ENCODE measurements at regions not wholly inside any gene's neighbourhood (a gene's known extent, or its start where the extent isn't known, plus 50 kb on each side); places are given as distances from the start of the nearest gene placed in this dataset.
A peak's percentile ranks its signal among the peaks of the same experiment; 100 is the strongest.

DNA sequence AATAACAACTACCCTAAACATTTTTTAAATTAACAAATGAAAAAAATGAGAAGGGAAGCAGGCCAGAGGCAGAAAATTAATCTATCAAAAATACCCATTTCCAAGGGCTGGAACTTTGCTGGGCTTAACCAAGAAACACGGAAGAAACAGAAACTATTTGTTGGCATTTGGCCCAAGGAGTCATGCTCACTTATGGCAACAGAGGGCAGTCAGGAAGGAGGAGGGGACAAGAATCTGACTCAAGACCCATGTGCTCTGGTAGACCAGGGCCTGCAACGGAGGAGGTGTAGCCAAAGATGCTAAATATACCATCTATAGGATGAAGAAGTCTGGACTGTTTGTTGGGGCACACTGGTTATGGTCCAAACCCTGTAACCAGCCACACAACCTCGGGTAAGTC is 496.7 kb downstream of the COG6 start:
- DNase-seq: no peak

GRCh38 chr13:40152922-40153321 is 497.5 kb downstream of the COG6 start:
- no peak for DNase-seq

- no peak for DNase-seq
These were observed 498.1 kb downstream of the COG6 start for GRCh38 chr13:40153516-40153915.

DNA sequence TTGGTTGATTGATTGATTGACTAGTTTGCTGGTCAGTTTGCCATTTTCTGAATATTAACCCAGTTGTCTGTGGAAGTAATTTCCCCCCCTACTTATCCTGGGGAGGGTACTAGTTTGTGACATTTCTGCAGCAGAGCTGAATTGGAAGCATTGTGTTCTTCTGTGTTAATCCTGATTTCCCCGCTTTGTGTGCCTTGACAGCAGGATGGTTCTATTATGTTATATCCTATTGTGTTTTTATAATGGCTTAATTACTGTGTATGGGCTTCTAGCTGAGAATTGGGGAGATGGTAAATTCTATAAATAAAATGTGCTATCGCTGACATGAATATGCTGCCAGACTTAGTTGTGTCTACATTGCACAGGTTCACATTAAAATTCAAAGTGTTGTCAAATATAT is 499.7 kb downstream of the COG6 start:
- no peak for DNase-seq

DNA sequence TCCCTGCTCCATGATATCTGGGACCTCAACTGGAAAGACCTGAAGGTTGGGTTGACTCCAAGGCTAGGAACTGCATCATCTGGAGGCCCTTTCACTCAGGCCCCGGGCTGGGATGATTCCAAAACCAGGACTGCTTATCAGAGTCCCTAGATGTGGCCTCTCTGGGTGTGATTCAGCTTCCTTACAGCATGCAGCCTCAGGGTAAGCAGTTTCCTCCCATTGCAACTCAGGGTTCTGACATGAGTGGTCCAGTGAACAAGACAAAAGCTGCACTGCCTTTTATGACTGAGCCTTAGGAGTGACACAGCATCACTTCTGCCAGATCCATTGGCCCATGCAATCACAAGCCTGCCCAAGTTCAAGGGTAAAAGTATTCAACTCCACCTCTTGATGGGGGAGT is 502.8 kb downstream of the COG6 start:
- no peak for DNase-seq

DNA sequence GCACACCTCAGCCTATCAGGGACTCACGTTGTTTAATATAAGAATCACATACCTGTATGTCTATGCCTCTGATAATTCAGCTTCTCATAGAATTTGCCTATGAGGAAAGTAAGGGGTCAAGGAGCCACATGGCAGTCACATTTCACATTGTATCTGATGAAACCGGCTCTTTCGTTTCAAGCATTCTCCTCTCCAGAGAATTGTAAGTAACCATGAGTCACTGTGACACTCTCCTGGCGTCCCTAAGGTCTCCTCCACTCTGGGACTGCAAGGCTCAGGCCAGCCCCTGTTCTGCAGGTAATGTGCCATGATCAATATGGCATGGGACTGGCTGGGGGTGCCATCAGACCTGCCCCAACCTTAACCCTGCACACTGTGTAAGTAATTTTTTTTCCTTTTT is 503.3 kb downstream of the COG6 start:
- DNase-seq: no peak

DNA sequence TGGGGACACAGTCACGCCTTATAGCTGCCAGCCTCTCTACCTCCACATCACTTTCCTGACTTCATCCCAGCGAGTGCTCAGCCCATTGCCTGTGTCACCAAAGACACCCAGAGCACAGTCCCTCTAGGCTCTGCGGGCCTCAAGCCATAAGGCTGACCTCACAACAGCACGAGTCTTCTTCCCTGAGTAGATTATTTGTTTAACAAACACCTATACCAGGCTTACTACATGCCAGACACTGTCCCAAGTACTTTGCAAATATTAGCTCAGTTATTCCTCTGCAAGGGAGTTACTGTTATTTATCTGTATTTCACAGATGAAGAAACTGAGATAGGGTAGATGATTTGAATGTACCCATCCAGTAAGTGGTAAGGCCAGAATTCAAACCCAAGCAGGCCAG is 504.3 kb downstream of the COG6 start:
- DNase-seq: no peak

DNA sequence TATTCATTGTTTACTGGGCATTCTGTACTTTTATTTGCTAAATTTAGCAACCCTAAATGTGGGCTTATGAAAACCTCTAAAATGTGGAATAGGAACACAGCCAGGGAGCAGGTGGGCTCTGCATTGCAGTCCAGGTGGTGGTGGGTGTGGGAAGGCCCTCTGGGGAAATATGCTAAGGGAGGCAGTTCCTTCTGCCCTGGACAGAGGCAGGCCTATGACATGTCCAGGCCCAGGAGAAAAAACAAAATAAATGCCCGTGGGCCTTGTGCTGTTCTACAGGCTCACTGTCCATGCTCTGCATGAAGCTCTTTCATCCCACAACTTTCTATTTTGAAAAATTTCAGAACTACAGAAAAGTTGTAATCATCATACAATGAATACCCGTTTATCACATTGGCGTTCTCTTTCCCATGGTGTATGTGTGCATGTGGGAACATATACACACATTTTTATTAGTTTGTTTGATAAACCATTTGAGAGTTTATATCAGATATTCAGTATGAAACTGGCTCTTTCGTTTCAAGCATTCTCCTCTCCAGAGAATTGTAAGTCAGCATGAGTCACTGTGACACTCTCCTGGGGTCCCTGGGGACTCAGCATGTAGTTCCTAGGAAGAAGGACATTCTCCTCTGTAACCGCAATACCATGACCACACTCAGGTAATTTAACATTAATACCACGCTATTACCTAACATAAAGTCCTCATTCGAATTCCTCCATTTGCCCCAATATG is 505.3 kb downstream of the COG6 start:
- DNase-seq: no peak

DNA sequence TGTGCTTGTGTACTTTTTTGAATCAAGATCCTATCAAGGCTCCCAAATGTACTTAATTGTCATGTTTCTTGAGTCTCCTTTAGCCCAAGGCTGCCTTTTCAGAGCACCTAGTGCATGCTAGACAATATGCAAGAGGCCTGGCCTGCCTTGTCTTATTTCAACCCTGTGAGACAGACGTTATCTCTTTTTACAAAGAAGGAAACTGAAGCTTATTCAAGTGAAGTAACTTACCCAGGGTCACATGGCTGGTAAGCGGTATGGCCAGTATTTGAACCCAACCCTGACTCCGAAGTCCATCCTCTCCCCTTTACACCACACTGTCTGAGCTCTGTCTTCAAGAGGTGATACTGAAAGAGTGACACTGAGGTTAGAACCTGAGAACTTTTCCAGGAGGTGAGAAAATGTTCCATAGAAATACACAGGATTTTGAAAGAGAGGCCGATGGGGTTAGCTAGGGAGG is 505.1 kb downstream of the FOXO1 start:
- no peak for DNase-seq

GRCh38 chr13:40161931-40162330 is 504.5 kb downstream of the FOXO1 start:
- DNase-seq: no peak

- no peak for DNase-seq
These were observed 503.1 kb downstream of the FOXO1 start for GRCh38 chr13:40163066-40164000.

DNA sequence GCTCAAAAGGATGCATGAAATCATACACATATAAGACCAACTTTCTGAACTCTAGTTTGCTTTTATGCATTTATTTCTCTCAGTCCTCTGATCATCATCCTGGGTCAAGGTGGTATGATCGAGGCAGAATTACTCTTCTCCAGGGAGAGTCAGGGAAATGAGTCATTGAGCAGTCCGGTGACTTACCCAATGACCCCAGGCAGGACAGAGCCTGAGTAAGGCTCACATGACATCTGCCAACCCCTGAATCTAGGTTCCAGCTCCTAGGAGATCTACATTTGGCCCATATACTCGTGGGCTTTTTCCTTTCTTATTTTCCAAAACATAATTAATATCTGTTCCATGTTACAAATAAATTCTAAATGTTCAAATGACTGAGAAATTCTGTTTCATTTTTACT is 502.3 kb downstream of the FOXO1 start:
- DNase-seq: no peak

DNA sequence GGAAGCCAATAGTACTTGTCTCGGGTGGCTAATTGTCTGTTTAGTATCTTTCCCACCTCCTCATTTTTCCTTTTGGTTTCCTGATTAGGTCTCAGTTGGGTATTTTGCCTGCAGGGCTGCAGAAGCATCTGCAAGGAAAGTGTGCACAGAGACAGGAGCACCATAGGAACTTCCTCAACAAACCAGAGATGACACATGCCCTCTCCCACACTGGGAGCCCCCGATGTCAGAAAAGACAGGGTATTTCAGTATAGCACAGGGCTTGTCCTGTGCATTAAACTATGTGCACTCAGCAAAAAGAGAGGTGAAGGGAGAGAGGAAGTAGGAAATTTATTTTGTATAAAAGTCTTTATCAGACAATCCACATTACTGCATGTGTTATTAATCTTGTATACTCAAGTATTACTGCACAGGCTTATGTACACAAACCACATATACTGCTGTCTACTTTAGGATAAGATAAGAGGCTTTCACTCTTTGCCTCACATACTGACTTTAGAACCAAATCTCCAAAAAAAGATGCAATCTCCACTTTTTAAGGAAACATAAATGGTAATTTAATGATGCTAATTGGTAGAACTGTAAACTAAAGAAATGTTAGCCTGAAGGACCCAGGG is 501.0 kb downstream of the FOXO1 start:
- DNase-seq: no peak

DNA sequence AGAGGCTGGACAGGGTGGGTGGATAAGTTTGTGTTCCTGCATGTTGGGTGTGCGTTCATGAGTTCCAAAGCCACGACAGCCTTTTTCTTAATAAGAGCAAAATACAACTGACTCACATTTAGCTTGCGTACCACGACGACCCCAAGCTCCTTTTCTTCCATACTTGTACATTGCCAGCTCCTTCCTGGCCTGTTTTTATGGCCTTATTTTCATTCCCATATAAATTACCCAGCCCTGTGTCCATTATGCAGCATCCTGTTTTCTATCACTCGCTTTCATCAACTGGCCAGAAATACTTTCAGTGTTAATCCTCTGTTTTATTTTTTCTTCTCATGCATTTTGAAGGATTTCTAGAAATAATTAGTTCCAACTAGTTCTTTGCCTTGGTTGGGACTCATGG is 499.1 kb downstream of the FOXO1 start:
- DNase-seq: no peak

- no peak for DNase-seq
These were observed 497.8 kb downstream of the FOXO1 start for GRCh38 chr13:40168425-40169166.

DNA sequence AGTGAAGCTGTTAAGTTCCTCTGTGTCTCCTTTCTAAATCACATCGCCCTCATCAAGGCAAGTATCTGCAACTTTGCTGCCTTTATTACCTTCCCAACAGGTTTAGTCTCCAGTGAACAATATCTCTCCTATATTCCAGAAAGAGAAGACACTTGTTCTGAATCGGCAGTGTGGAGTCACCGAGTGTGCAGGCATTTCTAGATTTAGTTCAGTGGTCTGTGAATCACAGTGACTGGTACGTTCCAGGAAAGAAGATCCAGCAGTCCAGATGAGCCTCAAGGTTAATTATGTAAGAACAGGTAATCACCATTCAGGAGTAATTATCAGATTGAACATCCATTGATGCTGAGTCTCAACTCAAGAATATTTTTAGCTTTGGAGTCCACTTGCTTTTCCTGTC is 497.0 kb downstream of the FOXO1 start:
- DNase-seq: no peak

- no peak for DNase-seq
These were observed 496.4 kb downstream of the FOXO1 start for GRCh38 chr13:40170091-40170490.

DNA sequence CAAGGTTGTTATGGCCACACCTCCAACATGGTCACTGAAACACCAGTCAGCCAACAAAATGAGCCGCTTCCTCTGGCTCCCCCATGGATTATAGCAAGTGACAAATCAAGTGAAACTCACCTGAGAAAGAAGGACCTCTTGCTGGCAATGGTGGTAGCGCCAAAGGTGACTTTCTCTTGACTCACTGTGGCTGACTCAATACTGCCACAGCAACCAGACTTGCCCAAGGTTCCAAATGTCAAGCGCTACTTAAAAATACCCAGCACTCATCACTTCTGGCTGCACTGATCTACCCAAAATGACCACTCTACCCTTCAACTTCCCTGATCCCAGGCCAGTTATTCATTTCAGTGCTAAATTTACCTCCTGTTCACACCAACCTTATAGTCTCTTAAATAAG is 495.5 kb downstream of the FOXO1 start:
- peak; percentile 22 for DNase-seq

DNA sequence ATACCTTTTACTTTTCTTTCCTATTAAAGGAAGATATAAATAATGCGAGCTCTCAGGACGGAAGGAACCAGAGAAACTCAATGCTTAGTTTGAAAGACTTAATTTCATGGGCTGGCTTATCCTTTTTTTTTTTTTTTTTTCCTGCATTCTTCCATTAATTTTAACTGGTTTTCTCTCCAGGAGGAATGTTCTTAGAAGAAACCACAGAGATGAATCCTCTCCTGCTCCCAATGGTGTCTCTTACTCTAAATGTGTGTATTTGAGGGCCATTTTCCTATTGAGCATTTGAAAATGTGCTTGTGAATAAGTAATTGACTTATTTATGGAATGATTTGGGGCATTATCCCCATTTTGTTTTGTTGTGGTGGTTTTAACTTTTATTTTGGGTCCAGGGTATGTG is 494.9 kb downstream of the FOXO1 start:
- DNase-seq: no peak

- no peak for DNase-seq
These were observed 494.3 kb downstream of the FOXO1 start for GRCh38 chr13:40172149-40172591.

- DNase-seq: no peak
These were observed 493.6 kb downstream of the FOXO1 start for GRCh38 chr13:40172878-40173277.

GRCh38 chr13:40175639-40176038 is 490.8 kb downstream of the FOXO1 start:
- DNase-seq: no peak

- no peak for DNase-seq
These were observed 490.2 kb downstream of the FOXO1 start for GRCh38 chr13:40176242-40176641.

All from stimulated activated naive CD4-positive, alpha-beta T cell treated with Interleukin-2 at 50 U/mL for 16 hours (primary cell).